OCI-LY7 (cell line): ENCODE measurements at regions not wholly inside any gene's neighbourhood (a gene's known extent, or its start where the extent isn't known, plus 50 kb on each side); places are given as distances from the start of the nearest gene placed in this dataset.

Experiments
- BruUV-seq: library from RNA; stranded (reverse); fragments of 400-500 nt; replicated peaks from 2 replicates; lab custom pipeline; 2021; lab: Mats Ljungman, UMichigan
- CTCF ChIA-PET: fragments of 300-600 bp; sonication (Branson Sonifier 250); formaldehyde crosslinking; loops from one replicate; lab custom pipeline; 2022; ENCODE audit warnings: antibody characterized with exemption; ENCODE audit not compliant: unreplicated experiment; lab: Charles Lee
- POLR2A ChIA-PET: fragments of 300-600 bp; sonication (Branson Sonifier 250); formaldehyde crosslinking; loops from one replicate; lab custom pipeline; 2022; ENCODE audit warnings: antibody characterized with exemption; lab: Charles Lee
- DNase-seq: peaks from one replicate; pipeline ENCODE4 v3.0.0-alpha.2; 2015; ENCODE audit warnings: low spot score
- H2AFZ ChIP-seq: fragments of 200-600 bp; sonication (generic), shearing (Covaris generic); 2 replicates; pipeline ENCODE4 v1.6.1; 2014; ENCODE audit warnings: mild to moderate bottlenecking, antibody characterized with exemption, low read length, moderate library complexity
- H3K27ac ChIP-seq: fragments of 200-600 bp; sonication (generic); 2 replicates; pipeline ENCODE4 v1.5.1; 2014; ENCODE audit warnings: mixed run types, low read depth, mild to moderate bottlenecking, moderate library complexity, low read length, inconsistent platforms; ENCODE audit not compliant: poor library complexity, severe bottlenecking
- H3K36me3 ChIP-seq: fragments of 200-600 bp; sonication (generic); 2 replicates; pipeline ENCODE4 v1.6.1; 2014; ENCODE audit warnings: mild to moderate bottlenecking, antibody characterized with exemption, low read length, moderate library complexity, mixed read lengths; ENCODE audit not compliant: insufficient read depth
- H3K4me1 ChIP-seq: fragments of 200-600 bp; sonication (generic); 2 replicates; pipeline ENCODE4 v1.5.1; 2014; ENCODE audit warnings: mild to moderate bottlenecking, low read length; ENCODE audit not compliant: insufficient read depth, poor library complexity, severe bottlenecking
- H3K4me2 ChIP-seq: fragments of 200-600 bp; sonication (generic); 2 replicates; pipeline ENCODE4 v1.6.1; 2014; ENCODE audit warnings: mild to moderate bottlenecking, low read length
- H3K4me3 ChIP-seq: fragments of 200-600 bp; sonication (generic); 2 replicates; pipeline ENCODE4 v1.5.1; 2014; ENCODE audit warnings: mild to moderate bottlenecking, low read depth, low read length; ENCODE audit not compliant: poor library complexity, severe bottlenecking
- H3K79me2 ChIP-seq: fragments of 200-600 bp; sonication (generic); 2 replicates; pipeline ENCODE4 v1.6.1; 2016; ENCODE audit warnings: low read depth, mild to moderate bottlenecking, low read length, moderate library complexity, mixed read lengths; ENCODE audit not compliant: insufficient read depth
- H3K9me2 ChIP-seq: fragments of 200-600 bp; sonication (generic); 2 replicates; pipeline ENCODE4 v1.6.1; 2016; ENCODE audit warnings: mild to moderate bottlenecking, low read length, mixed read lengths; ENCODE audit not compliant: insufficient read depth
- H3K9me3 ChIP-seq: fragments of 200-600 bp; sonication (generic); 2 replicates; pipeline ENCODE4 v1.6.1; 2014; ENCODE audit warnings: mild to moderate bottlenecking, mixed run types, low read length, mixed read lengths
- H4K20me1 ChIP-seq: fragments of 200-600 bp; sonication (generic); 2 replicates; pipeline ENCODE4 v1.6.1; 2014; ENCODE audit warnings: mild to moderate bottlenecking, antibody characterized with exemption, low read length, moderate library complexity, mixed read lengths; ENCODE audit not compliant: insufficient read depth
- EZH2phosphoT487 ChIP-seq: fragments of 200-600 bp; sonication (generic); IDR thresholded peaks from 2 replicates; pipeline ENCODE4 v1.6.1; 2018; ENCODE audit warnings: low read depth, borderline replicate concordance, mild to moderate bottlenecking, mixed run types, antibody characterized with exemption, low read length, moderate library complexity, mixed read lengths
- intact Hi-C: fragments of 100-400 bp; cut with micrococcal nuclease; formaldehyde crosslinking; loops from one replicate; pipeline ENCODE4 v1.10.0; 2022; ENCODE audit not compliant: unreplicated experiment
- TF ChIP-seq, protein P1 (sequence below): fragments of 200-600 bp; sonication (generic); conservative IDR thresholded peaks from 2 replicates; pipeline ENCODE4 v1.5.1; 2014; ENCODE audit warnings: mild to moderate bottlenecking, antibody characterized with exemption, low read length, moderate library complexity, mixed read lengths

DNA sequence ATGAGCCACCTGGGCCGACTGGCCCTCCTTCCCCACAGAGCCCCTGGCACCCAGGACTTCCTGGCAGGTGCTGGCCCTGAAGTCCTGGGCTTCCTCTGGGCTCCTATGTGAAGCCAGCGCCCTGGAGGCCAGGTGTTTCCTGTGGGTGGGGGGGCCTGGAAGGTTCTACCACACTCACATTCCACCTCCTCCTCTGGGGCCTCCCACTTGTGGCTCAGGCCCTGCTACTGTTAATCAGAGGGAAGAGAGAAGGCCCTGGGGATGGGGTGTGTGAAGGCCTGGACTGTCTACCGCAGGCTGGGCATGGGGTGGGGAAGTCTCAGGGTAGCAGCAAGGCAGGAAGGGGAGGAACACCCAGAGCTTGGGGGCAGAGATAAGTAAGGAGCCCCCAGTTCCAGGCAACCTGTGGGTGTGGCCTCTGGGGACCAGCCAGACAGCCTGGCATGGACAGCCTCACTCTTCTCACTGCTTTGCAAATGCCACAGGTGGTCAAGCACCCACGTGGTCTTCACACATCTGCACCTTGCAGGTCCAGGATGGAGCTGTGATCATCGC lies 111.9 kb upstream of the TNRC6C start:
- POLR2A ChIA-PET = interaction anchor here (0.6 to 1.8 kb wide), 4 partner anchors 20 to 112 kb away, joined by 3 to 4 read pairs (median 3); partner anchors contain the start of gene TNRC6C
- no peak overlapping the region for H3K4me3 ChIP-seq
- H3K4me2 ChIP-seq = peak overlapping the region; percentile 63
- TF ChIP-seq, protein P1, sequence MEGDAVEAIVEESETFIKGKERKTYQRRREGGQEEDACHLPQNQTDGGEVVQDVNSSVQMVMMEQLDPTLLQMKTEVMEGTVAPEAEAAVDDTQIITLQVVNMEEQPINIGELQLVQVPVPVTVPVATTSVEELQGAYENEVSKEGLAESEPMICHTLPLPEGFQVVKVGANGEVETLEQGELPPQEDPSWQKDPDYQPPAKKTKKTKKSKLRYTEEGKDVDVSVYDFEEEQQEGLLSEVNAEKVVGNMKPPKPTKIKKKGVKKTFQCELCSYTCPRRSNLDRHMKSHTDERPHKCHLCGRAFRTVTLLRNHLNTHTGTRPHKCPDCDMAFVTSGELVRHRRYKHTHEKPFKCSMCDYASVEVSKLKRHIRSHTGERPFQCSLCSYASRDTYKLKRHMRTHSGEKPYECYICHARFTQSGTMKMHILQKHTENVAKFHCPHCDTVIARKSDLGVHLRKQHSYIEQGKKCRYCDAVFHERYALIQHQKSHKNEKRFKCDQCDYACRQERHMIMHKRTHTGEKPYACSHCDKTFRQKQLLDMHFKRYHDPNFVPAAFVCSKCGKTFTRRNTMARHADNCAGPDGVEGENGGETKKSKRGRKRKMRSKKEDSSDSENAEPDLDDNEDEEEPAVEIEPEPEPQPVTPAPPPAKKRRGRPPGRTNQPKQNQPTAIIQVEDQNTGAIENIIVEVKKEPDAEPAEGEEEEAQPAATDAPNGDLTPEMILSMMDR = no peak
- no peak for TF ChIP-seq EZH2phosphoT487
- H3K9me2 ChIP-seq = no peaks in the 10 kb centered on the region
- H3K36me3 ChIP-seq = no peaks in the 10 kb centered on the region
- peak overlapping the region; percentile 16 for H3K27ac ChIP-seq
- BruUV-seq = no TSS peak
- no peaks in the 10 kb centered on the region for H3K79me2 ChIP-seq
- DNase-seq = peak; percentile 85
- H3K4me1 ChIP-seq = peaks cover 48% of the 10 kb centered on the region
- H2AFZ ChIP-seq = peak overlapping the region; percentile 20; the same call in 1 of the 2 replicates
- CTCF ChIA-PET = no interaction called here
- intact Hi-C loops = loop anchor here (1.0 kb wide), 1 partner anchor 23 kb away; no protein-coding TSS in a partner anchor
- H3K9me3 ChIP-seq = no peaks in the 10 kb centered on the region
- no peaks in the 10 kb centered on the region for H4K20me1 ChIP-seq

DNA sequence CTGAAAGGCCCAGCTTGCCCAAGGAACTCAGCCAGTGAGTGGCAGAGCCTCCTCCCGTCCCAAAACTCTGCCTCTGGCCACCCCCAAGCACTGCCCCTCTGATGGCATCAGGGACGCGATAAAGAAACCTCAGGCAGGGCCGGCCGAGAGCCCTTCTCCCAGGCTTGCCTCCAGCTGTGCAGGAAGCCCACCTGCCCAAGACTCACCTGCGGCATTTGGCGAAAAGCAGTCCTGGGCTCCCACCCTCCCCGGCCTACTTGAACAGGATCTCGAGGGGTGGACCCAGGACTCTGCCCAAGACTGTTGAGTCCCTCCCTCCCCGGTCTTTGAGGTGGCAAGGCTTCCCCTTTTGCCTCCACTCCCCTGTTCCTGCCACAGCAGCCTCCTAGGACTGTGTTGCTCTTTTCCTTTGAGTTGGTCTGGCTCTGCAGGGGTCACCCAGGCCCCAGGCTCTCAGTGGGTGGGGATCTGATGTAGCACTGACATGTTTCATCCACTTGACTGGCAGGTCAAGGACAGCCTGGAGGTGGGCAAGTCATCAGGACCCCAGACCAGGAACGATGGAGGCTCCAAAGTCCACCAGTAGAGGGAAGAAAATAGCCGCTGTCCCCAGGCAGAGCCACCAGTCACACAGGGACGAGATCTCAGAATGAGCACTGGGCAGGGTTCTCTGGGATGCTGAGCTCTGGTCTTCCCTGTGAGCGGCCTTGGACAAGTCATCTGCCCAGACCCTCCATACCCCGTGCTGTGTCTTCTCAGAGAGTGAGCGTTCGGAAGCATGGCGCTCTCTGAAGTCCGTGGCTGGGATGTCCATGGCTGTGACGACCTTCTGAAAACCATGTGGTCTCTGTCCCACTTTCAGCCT lies 111.0 kb upstream of the TNRC6C start:
- TF ChIP-seq, protein P1 = no peak
- no peak for TF ChIP-seq EZH2phosphoT487
- Histone ChIP-seq H3K4me2 (peak overlapping the region; percentile 63), H3K79me2 (no peaks in the 10 kb centered on the region), H3K27ac (peak overlapping the region; percentile 16), H2AFZ (peak overlapping the region; percentile 20; the same call in 1 of the 2 replicates), H3K9me3 (no peaks in the 10 kb centered on the region), H3K4me3 (no peak overlapping the region), H3K4me1 (peaks cover 44% of the 10 kb centered on the region), H4K20me1 (no peaks in the 10 kb centered on the region), H3K36me3 (no peaks in the 10 kb centered on the region), H3K9me2 (no peaks in the 10 kb centered on the region)
- no peak for DNase-seq
- ChIA-PET POLR2A (interaction anchor here (0.6 to 0.9 kb wide), 3 partner anchors 9 to 91 kb away, joined by 3 read pairs; no protein-coding TSS in a partner anchor), CTCF (no interaction called here)
- no TSS peak for BruUV-seq
- intact Hi-C loops = no loop called here
